ENCODE measurements at regions not wholly inside any gene's neighbourhood (a gene's known extent, or its start where the extent isn't known, plus 50 kb on each side); places are given as distances from the start of the nearest gene placed in this dataset.

DNA sequence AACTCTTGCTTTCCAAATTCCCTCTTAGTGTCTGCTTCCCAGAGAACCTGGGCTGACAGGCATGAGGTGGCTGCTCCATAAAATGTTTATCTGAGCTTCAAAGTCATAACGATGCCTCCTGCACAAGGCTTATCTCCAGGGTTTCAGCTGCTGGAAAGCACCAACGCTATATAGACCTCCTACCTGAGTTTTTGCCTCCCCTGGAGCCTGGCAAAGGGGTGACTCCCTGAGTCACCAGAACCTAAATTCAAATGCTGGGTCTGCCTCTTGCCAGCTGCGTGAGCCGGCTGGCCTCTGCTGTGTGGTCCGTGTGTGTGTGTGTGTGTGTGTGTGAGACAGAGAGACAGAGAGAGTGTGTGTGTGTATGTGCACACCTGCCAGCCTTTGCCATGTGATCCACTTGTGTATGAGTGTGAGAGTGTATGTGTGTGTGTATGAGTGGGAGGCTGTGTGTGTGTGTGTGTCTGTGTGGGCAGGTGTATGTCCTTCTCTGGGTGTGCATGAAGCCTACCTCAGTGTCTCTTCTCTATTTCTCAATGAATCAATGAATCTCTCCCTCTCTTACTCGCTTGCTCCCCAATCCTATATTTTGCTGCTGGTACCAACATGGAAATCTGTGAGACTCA lies 714.9 kb downstream of the MATN1 start:
- ChIA-PET CTCF (no interaction called here), RAD21 (ENCODE audit: low non-redundant PET in 1 of 2, low total read pairs in 2 of 2, uncharacterized antibody in 2 of 2, unreplicated experiment in 2 of 2) (no interaction called here), POLR2A (no interaction called here)
- Histone ChIP-seq H3K9me3 (ENCODE audit: control insufficient read depth in 1 of 2, insufficient read depth in 1 of 2, low read depth in 1 of 2, low read length in 2 of 2) (no peaks in the 10 kb centered on the region; a peak in 1 of 4 replicates), H3K27ac (ENCODE audit: low read depth, low read length) (no peak overlapping the region), H3K4me2 (ENCODE audit: low read length) (no peak overlapping the region), H4K20me1 (ENCODE audit: insufficient read depth) (no peaks in the 10 kb centered on the region), H2AFZ (ENCODE audit: low read depth, low read length, poor library complexity, severe bottlenecking) (no peak overlapping the region), H3K9ac (ENCODE audit: low read length) (no peak overlapping the region), H3K4me3 (replicated peaks in 1 of 2; ENCODE audit: low read depth in 1 of 2, low read length in 2 of 2) (no peak overlapping the region), H3K79me2 (ENCODE audit: insufficient read depth, low read length) (no peaks in the 10 kb centered on the region), H3K9me2 (ENCODE audit: insufficient read depth) (no peaks in the 10 kb centered on the region), H3K4me1 (ENCODE audit: control insufficient read depth in 1 of 2, insufficient read depth in 2 of 2, low read length in 2 of 2) (peaks cover 7 to 22% of the 10 kb centered on the region in 2 experiments), H3K27me3 (ENCODE audit: insufficient read depth, low read length) (no peaks in the 10 kb centered on the region), H3K36me3 (ENCODE audit: control insufficient read depth in 1 of 2, insufficient read depth in 2 of 2, low read length in 2 of 2) (no peaks in the 10 kb centered on the region)
- ATAC-seq (no peak), DNase-seq (ENCODE audit: low read depth, low spot score) (no peak)
- BruUV-seq (replicated peaks), result no TSS peak
- intact Hi-C loops (cut with micrococcal nuclease), result no loop called here
- TF ChIP-seq, protein P1, sequence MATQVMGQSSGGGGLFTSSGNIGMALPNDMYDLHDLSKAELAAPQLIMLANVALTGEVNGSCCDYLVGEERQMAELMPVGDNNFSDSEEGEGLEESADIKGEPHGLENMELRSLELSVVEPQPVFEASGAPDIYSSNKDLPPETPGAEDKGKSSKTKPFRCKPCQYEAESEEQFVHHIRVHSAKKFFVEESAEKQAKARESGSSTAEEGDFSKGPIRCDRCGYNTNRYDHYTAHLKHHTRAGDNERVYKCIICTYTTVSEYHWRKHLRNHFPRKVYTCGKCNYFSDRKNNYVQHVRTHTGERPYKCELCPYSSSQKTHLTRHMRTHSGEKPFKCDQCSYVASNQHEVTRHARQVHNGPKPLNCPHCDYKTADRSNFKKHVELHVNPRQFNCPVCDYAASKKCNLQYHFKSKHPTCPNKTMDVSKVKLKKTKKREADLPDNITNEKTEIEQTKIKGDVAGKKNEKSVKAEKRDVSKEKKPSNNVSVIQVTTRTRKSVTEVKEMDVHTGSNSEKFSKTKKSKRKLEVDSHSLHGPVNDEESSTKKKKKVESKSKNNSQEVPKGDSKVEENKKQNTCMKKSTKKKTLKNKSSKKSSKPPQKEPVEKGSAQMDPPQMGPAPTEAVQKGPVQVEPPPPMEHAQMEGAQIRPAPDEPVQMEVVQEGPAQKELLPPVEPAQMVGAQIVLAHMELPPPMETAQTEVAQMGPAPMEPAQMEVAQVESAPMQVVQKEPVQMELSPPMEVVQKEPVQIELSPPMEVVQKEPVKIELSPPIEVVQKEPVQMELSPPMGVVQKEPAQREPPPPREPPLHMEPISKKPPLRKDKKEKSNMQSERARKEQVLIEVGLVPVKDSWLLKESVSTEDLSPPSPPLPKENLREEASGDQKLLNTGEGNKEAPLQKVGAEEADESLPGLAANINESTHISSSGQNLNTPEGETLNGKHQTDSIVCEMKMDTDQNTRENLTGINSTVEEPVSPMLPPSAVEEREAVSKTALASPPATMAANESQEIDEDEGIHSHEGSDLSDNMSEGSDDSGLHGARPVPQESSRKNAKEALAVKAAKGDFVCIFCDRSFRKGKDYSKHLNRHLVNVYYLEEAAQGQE (IDR thresholded peaks at IDR 0.05; ENCODE audit: low read depth), result no peak
- TF ChIP-seq EZH2phosphoT487 (IDR thresholded peaks at IDR 0.05; ENCODE audit: borderline replicate concordance) (no peak), ZNF274 (IDR thresholded peaks at IDR 0.05; ENCODE audit: low read depth, low read length) (no peak), CBX3 (IDR thresholded peaks at IDR 0.05; ENCODE audit: low read depth) (no peak), POLR2AphosphoS5 (IDR thresholded peaks at IDR 0.05; ENCODE audit: low read depth, low read length) (no peak), SRF (IDR thresholded peaks at IDR 0.05; ENCODE audit: low read depth) (no peak), SIN3A (IDR thresholded peaks at IDR 0.05; ENCODE audit: low read depth) (no peak), EGR1 (IDR thresholded peaks at IDR 0.05; ENCODE audit: low read depth) (no peak), SP1 (IDR thresholded peaks at IDR 0.05; ENCODE audit: low read depth) (no peak), ELF1 (IDR thresholded peaks at IDR 0.05; ENCODE audit: borderline replicate concordance, low read depth) (no peak)
- TF ChIP-seq, protein P2, sequence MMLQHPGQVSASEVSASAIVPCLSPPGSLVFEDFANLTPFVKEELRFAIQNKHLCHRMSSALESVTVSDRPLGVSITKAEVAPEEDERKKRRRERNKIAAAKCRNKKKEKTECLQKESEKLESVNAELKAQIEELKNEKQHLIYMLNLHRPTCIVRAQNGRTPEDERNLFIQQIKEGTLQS (IDR thresholded peaks at IDR 0.05), result no peak

Data from HCT116 (cell line).